ENCODE measurements at regions not wholly inside any gene's neighbourhood (a gene's known extent, or its start where the extent isn't known, plus 50 kb on each side); places are given as distances from the start of the nearest gene placed in this dataset.
"Not testable (repeated sequence)": the region's sequence is repeated elsewhere in the genome, so short reads cannot be mapped to it uniquely, and the experiment has no call there.

- DNase-seq (ENCODE audit: low spot score): no peak
These were observed 229.2 kb upstream of the TFPI start for GRCh38 chr2:187783446-187783845.

- not testable (repeated sequence) for DNase-seq (ENCODE audit: low spot score)
These were observed 229.9 kb upstream of the TFPI start for GRCh38 chr2:187784138-187784537.

GRCh38 chr2:187799601-187800000, 245.4 kb upstream of the TFPI start:
- DNase-seq (ENCODE audit: low spot score): no peak

DNA sequence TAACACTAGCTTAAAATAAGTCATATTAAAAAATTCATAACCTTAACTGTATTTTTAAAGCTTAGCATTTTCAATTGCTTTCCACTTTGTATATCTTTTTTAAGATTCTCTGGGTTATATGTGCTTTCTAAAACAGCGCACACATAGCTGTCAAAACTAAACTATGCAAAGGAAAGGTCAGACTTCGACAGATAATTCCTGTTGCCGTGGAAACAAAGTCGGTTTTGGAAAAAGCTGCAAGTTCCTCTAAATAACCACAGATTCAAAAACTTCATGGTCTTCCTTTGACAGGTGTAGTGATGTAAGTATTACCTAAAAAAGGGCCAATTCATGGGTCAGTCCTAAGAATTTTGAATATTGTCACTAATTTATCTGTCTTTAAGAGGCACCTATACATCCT, 249.6 kb upstream of the TFPI start:
- DNase-seq (ENCODE audit: low spot score): no peak

DNA sequence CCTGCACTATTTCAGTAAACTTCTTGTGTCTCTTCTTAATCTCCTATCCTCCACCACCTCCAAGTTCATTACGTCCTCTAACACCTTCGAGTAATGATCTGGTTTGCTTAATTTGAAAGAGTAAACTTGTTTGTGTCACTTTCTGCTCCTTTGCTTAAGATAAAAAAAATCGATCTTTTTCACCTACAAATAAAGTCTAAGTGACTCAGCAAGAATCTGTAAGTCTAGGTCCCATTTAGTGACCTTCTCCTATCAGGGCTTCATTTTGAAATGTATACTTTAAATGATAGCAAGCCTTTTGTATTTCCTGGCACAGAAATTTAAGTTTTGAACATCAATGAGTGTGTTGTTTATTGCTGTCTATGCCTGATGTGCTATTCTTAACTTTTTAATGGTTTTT, 260.9 kb upstream of the TFPI start:
- DNase-seq (ENCODE audit: low spot score): no peak

- no peak for DNase-seq (ENCODE audit: low spot score)
These were observed 265.4 kb upstream of the TFPI start for GRCh38 chr2:187819624-187820023.

- no peak for DNase-seq (ENCODE audit: low spot score)
These were observed 270.9 kb upstream of the TFPI start for GRCh38 chr2:187825108-187825507.

DNA sequence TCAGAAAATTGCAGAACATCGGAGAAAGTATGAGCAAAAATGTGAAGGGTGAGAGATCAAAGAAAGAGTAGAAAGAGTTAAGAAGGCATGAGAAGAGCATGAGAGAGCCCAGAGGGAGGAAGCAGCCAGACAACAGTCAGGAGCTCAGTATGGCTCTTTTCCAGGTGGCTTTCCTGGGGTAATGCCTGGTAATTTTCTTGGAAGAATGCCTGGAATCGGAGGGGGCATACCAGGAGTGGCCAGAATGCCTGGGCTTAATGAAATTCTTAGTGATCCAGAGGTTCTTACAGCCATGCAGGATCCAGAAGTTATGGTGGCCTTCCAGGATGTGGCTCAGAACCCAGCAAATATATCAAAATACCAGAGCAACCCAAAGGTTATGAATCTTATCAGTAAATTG, 271.8 kb upstream of the TFPI start:
- DNase-seq (ENCODE audit: low spot score): no peak

- no peak for DNase-seq (ENCODE audit: low spot score)
These were observed 280.6 kb upstream of the TFPI start for GRCh38 chr2:187834787-187835186.

DNA sequence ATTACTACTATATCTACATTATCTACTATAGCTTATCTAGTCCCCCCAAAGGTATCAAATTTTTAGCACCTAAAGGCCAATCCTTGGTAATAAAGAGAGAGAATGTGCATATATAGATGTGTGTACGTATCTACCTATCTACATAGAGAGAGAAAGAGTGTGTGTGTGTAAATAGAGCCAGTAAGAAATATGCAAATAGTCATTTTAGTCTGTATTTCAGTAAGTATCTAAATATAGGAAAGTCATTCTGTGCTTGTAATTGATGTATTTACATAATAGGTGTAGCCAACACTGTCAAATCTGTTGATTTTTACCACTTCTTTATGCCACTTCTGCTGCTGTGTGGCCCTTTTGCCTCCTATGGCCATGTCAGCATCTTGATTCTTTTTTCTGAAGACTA, 284.5 kb upstream of the TFPI start:
- DNase-seq (ENCODE audit: low spot score): no peak

DNA sequence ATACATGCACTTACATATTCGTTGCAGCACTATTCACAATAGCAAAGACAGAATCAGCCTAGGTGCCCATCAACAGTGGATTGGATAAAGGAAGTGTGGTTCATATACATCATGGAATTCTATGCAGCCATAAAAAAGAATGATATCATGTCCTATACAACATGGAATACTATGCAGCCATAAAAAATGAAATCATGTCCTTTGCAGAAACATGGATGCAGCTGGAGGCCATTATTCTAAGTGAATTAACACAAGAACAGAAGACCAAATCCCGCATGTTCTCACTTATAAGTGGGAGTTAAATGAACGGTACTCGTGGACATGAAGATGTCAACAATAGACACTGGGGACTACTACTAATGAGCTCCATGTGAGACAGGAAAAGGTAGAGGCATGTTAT, 288.1 kb upstream of the TFPI start:
- no peak for DNase-seq (ENCODE audit: low spot score)

GRCh38 chr2:187842978-187843847, 289.0 kb upstream of the TFPI start:
- DNase-seq (ENCODE audit: low spot score): peak; percentile 63

DNA sequence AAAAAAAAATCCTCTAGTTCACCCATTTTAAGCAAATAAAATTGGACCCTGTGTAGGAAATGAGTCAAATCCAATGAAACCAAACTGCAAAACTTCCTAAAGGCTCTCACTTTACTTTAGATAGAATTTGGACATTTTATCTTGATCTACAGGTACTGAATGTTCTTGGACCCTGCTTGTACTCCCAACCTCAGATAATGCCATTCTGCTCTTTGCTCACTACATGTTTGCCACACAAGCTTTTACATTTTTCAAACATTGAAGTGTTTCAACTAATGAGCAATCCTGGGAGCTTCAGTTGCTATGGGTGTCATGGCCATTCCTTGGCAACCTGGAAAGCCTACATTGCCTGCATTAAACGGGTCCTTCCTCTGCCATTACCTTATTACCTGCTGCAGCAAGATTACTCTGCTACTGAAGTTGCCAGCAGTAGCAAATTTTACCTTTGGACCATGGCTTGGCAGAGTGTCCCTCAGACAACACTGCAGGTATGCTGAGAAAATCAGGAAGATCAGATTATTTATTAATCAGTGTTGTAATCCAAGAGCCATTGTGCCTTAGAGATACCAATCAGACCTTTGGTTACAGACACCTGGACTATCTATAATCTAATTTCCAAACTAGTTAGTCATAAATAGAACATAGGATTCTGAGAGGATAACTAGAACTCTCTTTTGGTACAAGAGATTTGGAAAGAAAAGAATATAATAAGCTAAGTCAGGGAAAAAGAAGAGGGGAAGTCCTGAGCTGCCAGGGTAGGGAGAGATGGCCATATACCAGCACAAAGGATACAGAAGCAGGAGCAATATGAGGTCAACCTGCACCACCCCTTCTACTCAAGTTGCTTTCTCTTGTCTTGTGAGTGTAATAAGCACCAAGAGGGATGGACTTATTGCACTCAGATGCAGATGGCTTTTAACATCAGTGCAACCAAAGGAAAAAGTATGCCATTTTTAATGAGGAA, 293.3 kb upstream of the TFPI start:
- no peak for DNase-seq (ENCODE audit: low spot score)

DNA sequence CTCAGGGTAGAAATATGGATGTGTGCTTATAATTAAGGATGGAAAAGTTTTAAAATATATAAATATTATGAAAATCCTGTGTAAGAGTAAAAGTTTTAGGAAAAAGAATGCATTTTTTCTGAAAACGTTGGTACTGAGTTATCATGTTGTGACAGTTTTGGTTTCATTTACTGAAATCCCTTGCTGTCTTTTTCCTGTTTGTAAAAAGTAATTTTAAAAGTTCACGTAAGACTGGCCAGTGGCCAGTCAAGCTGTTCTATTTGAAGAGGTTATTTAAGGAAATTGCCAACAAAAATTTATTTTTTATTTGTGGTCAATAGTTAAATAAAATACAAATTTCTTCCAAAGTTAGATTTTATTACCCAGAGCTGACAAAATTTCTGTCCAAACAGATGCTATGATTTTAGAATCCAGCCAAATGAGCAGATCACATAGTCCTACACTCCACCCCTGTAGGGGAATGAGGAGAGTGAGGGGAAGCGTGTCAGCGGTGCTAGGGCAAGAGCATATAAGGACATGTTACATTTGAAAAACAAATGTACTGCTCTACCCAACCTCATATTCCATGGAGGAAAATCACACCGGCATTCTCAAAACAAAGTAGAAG, 297.8 kb upstream of the TFPI start:
- no peak for DNase-seq (ENCODE audit: low spot score)

DNA sequence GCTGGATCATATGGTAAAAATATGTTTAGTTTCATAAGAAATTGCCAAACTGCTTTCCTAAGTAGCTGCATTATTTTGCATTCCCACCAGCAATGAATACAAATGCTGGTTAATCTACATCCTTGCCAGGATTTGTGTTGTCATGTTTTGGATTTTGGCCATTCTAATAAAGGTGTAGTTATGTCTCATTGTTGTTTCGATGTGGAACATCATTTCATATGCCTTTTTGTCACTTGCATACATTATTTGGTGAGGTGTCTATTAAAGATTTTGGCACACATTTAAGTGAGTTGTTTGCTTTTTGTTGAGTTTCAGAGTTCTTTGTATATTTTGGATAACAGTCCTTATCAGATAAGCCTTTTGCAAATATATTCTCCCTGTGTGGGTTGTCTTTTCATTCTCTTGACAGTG, 299.2 kb upstream of the TFPI start:
- no peak for DNase-seq (ENCODE audit: low spot score)

DNA sequence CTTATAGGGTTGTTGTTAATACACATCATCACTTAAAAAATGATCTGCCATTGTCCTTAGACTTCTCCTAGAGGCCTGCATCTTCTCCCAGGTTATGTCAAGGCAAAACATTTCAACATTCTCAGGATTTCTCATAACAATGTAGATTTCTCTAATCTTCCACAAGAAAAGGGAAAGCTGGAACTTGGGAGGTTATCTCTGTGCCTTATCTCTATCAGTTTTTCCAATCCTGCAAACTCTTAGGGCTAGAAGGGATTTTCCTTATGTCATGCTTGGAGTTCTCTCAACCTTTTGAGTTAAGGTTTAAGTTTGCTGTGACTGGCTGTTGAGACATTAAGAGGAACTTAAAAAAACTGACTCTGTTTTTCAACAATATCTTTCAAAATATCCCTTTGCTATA, 300.6 kb upstream of the TFPI start:
- DNase-seq (ENCODE audit: low spot score): no peak

DNA sequence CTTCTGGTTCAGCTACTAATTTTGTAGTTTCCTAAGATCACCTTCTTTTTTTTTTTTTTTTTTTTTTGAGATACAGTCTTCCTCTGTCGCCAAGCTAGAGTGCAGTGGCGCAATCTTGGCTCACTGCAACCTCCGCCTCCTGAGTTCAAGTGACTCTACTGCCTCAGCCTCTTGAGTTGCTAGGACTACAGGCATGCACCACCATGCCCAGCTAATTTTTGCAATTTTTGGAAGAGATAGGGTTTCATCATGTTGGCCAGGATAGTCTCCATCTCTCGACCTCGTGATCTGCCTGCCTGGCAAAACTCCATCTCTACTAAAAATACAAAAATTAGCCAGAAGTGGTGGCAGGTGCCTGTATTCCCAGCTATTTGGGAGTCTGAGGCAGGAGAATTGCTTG, 301.5 kb upstream of the TFPI start:
- DNase-seq (ENCODE audit: low spot score): no peak

- no peak for DNase-seq (ENCODE audit: low spot score)
These were observed 303.6 kb upstream of the TFPI start for GRCh38 chr2:187857826-187858225.

GRCh38 chr2:187862715-187863114, 308.5 kb upstream of the TFPI start:
- no peak for DNase-seq (ENCODE audit: low spot score)

- no peak for DNase-seq (ENCODE audit: low spot score)
These were observed 310.8 kb upstream of the TFPI start for GRCh38 chr2:187865025-187865424.

DNA sequence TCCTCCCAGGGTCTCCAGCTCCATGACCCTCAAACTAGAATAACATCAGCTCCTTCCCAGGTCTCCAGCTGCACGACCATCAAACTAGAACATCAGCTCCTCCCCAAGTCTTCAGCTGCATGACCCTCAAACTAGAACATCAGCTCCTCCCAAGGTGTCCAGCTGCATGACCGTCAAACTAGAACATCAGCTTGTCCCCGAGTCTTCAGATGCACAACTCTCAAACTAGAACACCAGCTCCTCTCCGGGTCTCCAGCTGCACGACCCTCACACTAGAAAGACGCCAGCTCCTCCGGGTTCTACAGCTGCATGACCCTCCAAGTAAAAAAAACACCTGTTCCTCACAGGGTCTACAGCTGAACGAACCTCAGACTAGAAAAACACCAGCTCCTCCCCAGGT, 312.9 kb upstream of the TFPI start:
- no peak for DNase-seq (ENCODE audit: low spot score)

- DNase-seq (ENCODE audit: low spot score): no peak
These were observed 315.0 kb upstream of the TFPI start for GRCh38 chr2:187869195-187869594.

DNA sequence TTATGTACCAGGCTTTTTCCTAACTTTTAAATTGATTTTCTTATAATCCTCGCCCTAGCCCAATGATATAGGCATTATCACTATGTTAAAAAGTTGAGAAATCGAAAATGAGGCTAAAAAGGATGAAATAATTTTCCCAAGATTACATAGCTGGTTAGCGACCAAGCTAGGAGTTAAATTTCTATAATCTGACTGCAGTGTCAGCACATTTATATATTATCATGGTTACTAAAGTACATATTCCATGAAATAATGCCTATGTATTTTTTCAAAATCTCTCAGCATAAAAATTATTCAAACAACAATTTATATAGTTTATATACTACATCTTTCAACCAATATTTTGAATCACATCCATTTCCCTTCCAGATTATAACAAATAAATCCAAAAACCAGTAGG, 317.3 kb upstream of the TFPI start:
- DNase-seq (ENCODE audit: low spot score): no peak

Measured in Ammon's horn (tissue), 1 donor.